Activated naive CD8-positive, alpha-beta T cell treated with anti-CD3 and anti-CD28 coated beads, Interleukin-2, amount 50 U/mL, for 16 hours (primary cell): ENCODE measurements at regions not wholly inside any gene's neighbourhood (a gene's known extent, or its start where the extent isn't known, plus 50 kb on each side); places are given as distances from the start of the nearest gene placed in this dataset.

Source experiments
- DNase-seq: peaks from one replicate; pipeline ENCODE4 v3.0.0-alpha.2; 2020; ENCODE audit warnings: low read depth, low spot score

GRCh38 chr15:93206893-93207292, 117.9 kb upstream of the RGMA start:
- DNase-seq: no peak

- no peak for DNase-seq
Observed at GRCh38 chr15:93205413-93205812, 116.4 kb upstream of the RGMA start.

- DNase-seq: no peak
Observed at GRCh38 chr15:93203036-93203435, 114.0 kb upstream of the RGMA start.

GRCh38 chr15:93202405-93202804, 113.4 kb upstream of the RGMA start:
- DNase-seq: no peak

GRCh38 chr15:93201940-93202339, 112.9 kb upstream of the RGMA start:
- no peak for DNase-seq

DNA sequence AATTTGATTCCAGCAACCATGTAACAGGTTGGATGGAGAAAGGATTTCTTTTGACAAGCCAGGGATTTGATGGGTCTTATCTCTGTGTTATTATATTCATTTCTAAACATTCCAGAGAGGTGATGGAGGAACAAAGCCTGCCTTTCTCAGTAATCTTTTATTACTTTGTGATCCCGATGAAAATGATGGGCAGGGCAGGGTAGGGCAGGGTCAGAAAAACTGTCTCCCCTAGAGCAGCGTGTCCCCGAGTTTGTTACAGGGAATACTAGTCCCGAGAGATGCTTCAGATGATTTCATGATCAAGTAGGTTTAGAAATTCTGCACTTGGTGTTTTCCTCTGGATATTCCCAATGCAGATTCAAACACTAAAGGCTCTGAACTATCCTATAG, 111.8 kb upstream of the RGMA start:
- no peak for DNase-seq

DNA sequence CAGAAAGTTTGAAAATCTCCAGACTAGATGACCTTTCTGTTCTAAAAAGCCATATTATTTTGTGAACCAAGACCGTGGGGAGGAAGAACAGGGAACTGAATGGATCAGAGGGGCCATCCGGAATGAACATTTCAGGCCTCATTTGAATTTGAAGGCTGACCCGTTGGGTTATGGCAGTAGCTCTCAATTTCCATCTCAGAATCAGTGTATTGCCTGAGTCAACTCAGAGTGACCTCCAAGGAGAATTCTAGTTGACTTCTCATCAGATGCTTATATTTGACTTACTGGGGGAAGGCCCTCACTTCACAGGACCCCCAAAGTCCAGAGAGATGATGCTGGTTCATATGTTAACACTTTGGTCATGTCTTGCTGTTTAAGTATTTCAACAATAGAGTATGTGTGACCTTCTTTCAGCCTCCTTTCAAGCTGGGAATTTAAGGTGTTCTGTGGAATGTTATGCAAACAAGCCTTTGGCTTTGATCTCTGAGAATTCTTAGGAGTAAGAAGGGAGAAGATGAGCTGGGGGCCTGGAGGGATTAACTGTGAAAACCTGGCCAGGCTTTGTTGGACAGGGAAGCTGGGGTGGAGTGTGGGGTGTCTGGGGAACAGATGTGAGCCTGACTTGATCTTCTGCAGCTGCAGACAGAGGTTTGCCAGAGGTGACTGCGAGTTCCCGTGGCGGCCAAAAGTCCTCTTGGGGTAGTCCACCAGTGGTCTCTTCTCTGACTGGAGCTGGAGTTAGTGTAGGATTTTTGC, 111.2 kb upstream of the RGMA start:
- DNase-seq: no peak

- DNase-seq: no peak
Observed at GRCh38 chr15:93196135-93196670, 107.2 kb upstream of the RGMA start.

GRCh38 chr15:93195109-93195508, 106.1 kb upstream of the RGMA start:
- no peak for DNase-seq

- no peak for DNase-seq
Observed at GRCh38 chr15:93190238-93190637, 101.2 kb upstream of the RGMA start.

DNA sequence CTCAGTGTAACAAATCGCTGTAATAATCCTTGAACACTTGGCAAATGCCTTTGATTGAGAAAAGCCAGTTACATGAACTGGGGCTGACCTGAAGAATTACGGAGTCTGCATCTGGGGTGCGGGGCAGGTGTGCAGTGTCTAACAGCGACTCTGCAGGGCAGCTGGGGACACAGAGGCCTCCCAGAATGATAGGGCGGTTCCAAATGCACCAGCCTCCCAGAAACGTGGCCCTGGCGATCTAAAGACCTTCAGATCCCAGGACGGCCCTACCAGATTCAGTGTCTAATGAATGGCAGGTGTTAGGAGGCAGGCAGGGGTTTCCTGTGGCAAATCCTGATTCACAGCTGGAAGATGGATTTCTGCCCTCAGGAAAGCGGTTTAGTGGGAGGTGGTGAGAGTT, 100.5 kb upstream of the RGMA start:
- DNase-seq: no peak

DNA sequence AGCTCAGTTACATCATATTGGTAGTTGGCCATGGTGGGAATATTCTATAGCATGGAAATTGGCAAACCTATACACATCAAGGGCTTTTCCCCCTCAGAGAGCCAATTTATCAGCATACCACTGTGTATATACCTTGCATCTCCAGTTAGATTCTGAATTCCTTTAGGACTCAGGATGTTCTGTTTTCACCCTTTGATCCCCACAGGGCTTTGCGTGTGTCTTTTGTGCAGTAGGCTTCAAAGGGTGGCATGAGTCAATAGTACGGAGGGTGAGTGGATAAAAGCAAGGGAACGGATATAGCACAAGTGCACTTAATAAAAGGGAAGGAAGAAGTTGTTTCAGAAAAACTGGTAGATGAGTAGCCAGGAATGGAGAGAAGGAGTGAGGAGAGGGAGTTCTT, 99.2 kb upstream of the RGMA start:
- no peak for DNase-seq

DNA sequence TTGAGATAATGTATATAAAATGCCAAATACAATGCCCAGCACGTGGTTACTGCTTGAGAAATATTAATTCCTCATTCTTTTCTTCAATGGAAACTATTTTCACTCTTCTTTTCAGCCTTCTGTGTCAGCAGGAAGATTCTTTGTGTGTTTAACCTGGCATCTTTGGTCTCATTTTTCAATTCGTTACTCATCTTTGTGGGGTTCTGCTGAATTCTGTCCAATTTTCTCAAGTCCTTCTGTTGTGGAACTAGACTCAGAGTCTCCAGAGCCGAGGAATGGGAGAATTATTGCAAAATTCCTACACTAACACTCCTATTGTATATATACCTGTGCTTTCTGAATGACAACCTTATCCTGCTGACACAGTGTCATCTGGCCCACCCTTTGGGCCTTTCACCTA, 96.8 kb upstream of the RGMA start:
- no peak for DNase-seq

DNA sequence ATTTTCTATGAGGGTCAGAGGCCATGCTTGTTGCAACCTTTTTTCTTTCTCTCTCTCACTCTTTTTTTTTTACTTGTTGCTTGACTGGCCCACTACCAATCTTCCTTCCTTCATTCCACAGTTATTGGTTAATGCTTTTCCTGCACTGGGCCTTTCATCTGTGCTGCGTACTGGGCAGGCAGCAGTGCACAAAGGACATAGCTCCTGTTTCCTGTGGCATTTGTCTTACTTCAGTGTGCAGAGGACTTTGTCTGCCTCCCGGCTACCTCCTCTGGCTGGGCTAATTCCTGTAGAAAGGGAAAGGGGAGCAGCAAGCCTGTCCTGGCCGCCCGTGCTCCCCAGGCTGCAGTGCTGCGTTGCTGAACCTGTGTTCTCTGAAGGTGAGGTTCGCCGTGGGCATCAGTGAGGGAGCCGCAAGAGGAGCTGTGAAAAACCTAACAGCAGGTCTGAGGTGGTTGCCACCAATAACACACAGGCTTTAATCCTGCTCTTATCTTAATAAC, 93.7 kb upstream of the RGMA start:
- no peak for DNase-seq

- no peak for DNase-seq
Observed at GRCh38 chr15:93180656-93181055, 91.6 kb upstream of the RGMA start.

- DNase-seq: no peak
Observed at GRCh38 chr15:93180128-93180527, 91.1 kb upstream of the RGMA start.

GRCh38 chr15:93179700-93180102, 90.7 kb upstream of the RGMA start:
- DNase-seq: no peak

DNA sequence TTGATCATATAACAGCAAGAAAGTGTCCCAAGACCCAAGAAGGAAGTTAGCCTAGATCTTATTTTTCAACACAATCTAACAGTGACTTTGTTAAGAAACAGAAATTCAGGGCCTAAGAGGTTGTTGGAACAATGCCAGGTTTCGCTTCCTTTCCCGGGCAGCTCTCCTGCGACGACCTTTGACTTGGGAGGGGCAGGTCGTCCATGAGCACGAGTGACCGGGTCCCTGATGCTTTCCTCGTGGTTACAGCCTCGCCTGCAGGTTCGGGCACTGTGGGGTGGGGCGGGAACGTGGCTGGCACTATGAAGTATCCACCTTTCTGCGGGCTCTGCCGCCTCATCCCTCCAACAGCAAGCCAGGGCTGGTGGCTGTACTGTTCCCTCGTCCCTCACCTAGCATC, 90.1 kb upstream of the RGMA start:
- no peak for DNase-seq

DNA sequence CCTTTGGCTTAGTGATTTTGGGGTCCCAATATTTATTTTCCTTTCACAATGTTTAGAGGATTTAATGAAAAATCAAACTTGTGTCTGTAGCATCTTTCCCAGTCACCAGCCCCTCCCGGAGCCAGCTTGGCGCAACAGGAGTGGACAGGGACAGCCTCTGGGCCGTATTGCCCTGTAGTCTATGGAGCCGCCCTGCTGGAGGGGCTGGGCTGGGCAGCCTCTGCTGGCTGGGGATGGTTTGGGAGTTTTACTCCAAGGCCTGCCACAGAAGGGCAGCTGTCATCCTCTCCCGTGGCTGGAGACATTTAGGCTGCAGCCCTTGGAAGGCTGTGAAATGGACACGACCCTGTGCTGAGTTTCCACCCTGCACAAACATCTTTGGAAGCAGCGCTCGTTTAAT, 89.4 kb upstream of the RGMA start:
- no peak for DNase-seq

- no peak for DNase-seq
Observed at GRCh38 chr15:93176065-93176464, 87.1 kb upstream of the RGMA start.

DNA sequence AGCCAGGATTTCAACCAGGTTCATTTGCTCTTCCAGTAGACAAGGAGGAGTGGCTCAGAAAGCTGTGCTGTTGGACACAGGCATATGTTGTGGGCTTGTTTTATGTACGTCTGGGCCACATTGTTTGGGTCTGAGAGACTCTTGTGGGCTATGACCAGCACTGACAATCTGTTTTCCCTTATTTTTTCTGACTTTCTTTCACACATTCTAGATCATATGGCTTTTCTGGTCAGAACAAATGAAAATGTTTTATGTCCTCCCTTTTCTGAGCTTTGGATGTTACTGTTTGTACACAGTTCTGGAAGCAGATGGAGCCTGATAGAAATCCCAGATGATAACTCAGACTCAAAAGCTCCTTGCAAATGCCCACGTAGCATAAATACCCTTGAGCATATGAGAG, 85.8 kb upstream of the RGMA start:
- no peak for DNase-seq

DNA sequence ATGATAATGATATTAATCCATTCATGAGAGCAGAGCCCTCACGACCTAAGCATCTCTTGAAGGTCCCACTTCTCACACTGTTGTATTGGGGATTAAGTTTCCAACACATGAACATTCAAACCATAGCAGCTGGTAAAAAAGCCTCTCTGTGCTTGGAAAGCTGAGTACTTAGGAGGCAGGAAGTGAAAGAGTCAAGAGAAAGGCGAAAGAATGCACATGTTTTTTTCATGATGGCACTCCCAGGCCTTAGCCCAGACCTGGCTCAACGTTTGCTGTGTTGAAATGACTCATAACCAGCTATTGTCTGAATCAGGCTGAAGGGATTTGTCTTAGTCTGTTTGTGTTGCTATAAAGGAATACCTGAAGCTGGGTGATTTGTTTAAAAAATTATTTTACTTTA, 84.4 kb upstream of the RGMA start:
- DNase-seq: no peak

- no peak for DNase-seq
Observed at GRCh38 chr15:93171476-93171875, 82.5 kb upstream of the RGMA start.

DNA sequence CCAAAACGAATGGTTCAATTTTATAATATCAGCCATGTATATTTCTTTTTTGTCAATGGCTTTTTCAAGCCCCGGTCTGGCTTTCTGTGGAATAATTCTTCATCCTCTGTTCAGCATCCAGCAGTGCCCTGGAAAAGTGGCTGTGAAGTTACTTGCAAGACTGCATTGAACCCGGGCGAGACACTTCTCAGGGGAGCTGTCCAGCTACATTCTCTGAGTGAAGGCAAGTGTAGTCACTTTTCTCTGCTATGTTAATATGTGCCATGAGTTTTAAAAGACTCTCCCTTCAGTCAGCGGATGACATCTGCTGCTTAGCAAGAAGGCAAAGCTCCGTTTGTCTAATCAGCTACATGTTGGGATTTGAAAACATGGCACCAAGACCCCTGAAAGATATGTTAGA, 81.3 kb upstream of the RGMA start:
- no peak for DNase-seq
